ENCODE measurements at regions not wholly inside any gene's neighbourhood (a gene's known extent, or its start where the extent isn't known, plus 50 kb on each side); places are given as distances from the start of the nearest gene placed in this dataset.

GRCh38 chr6:168148231-168148849 lies 69.3 kb upstream of the FRMD1 start:
- Histone ChIP-seq H3K36me3 (no peaks in the 10 kb centered on the region), H3K27me3 (peaks cover 0 to 12% of the 10 kb centered on the region in 2 donors), H3K4me3 (no peak overlapping the region), H3K9me3 (no peaks in the 10 kb centered on the region), H3K27ac (no peak overlapping the region), H3K4me1 (peaks cover 0 to 4% (median 0%) of the 10 kb centered on the region in 4 donors)
- intact Hi-C loops (cut with DNase I; ENCODE audit: low total_unique reads), result no loop called here
- no peak for DNase-seq
- no peak for TF ChIP-seq CTCF (IDR thresholded peaks at IDR 0.05)

GRCh38 chr6:168147205-168147738 lies 68.3 kb upstream of the FRMD1 start:
- no peak for TF ChIP-seq CTCF (IDR thresholded peaks at IDR 0.05)
- intact Hi-C loops (cut with DNase I; ENCODE audit: low total_unique reads), result no loop called here
- Histone ChIP-seq H3K27ac (no peak overlapping the region), H3K9me3 (no peaks in the 10 kb centered on the region), H3K4me1 (peaks cover 0 to 4% (median 0%) of the 10 kb centered on the region in 4 donors), H3K36me3 (no peaks in the 10 kb centered on the region), H3K4me3 (no peak overlapping the region), H3K27me3 (peaks cover 0 to 12% of the 10 kb centered on the region in 2 donors)
- DNase-seq, result no peak

DNA sequence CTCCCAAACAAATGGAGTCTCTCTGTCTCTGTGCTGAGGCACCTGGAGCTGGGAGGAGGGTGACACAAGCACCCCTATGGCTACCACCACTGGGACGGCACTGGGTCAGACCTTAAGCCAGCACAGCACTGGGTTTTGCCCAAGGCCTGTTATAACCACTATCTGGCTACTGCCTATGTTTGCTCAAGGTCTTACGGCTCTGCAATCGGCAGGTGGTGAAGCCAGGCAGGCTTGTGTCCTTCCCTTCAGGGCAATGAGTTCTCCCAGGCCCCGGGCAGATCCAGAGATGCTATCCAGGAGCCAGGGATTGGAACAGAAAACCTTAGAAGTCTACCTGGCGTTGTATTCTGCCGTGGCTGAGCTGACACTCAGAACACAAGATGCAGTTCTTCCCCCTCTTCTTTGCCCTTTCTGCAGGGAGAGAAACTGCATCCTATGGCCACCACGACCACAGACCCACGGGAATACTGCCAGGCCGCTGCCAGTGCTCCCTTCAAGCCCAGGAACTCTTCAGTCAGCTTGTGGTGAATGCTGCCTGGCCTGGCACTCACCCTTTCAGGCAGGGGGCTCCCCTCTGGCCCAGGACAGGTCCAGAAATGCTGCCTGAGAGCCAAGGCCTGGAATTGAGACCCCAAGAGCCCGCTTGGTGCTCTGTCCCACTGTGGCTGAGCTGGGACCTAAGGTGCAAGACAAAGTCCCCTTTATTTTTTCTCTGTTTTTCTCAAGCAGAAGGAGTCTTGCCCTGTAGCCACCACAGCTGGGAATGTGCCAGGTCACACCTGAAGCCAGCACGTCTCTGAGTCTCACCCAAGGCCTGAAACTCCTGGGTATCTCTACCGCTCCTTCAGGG lies 67.0 kb upstream of the FRMD1 start:
- Histone ChIP-seq H3K4me1 (no peaks in the 10 kb centered on the region), H3K27ac (no peak overlapping the region), H3K36me3 (no peaks in the 10 kb centered on the region), H3K9me3 (no peaks in the 10 kb centered on the region), H3K27me3 (peaks cover 0 to 12% of the 10 kb centered on the region in 2 donors), H3K4me3 (no peak overlapping the region)
- DNase-seq, result peak in 1 of 2 donors; percentile 54
- TF ChIP-seq CTCF (IDR thresholded peaks at IDR 0.05), result no peak
- intact Hi-C loops (cut with DNase I; ENCODE audit: low total_unique reads), result no loop called here

DNA sequence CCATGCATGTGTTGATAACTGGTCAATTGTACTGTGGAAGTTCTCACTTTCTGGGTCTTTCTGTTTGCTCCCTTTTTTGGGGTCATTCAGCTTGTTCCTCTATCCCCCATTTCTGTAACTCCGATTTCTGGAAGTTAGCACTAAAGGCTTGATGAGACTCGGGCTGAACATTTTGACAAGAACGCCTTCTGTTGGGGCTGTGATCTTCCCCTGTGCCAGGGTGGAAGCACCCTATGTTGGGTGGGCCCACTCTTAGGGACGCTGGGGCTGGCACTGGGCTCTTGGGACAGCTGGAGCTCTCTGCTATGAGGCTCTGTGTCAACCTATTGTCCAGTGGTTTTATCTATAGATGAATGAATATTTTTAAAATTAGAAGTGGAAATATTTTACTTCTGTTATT lies 60.1 kb upstream of the FRMD1 start:
- H3K9me3 ChIP-seq, result no peaks in the 10 kb centered on the region

GRCh38 chr6:168138436-168138835 lies 59.4 kb upstream of the FRMD1 start:
- Histone ChIP-seq H3K27ac (no peak overlapping the region), H3K36me3 (no peaks in the 10 kb centered on the region), H3K27me3 (no peaks in the 10 kb centered on the region), H3K9me3 (no peaks in the 10 kb centered on the region), H3K4me1 (peaks cover 0 to 4% (median 2%) of the 10 kb centered on the region in 4 donors), H3K4me3 (no peak overlapping the region)
- intact Hi-C loops (cut with DNase I; ENCODE audit: low total_unique reads), result no loop called here
- no peak for TF ChIP-seq CTCF (IDR thresholded peaks at IDR 0.05)
- DNase-seq, result no peak

More for the DNA sequence above, 60.1 kb upstream of the FRMD1 start:
- no peak for DNase-seq
- H3K36me3 ChIP-seq, result no peaks in the 10 kb centered on the region
- TF ChIP-seq CTCF (IDR thresholded peaks at IDR 0.05), result no peak
- no peak overlapping the region for H3K4me3 ChIP-seq
- intact Hi-C loops (cut with DNase I; ENCODE audit: low total_unique reads), result no loop called here
- no peak overlapping the region for H3K27ac ChIP-seq
- H3K4me1 ChIP-seq, result no peaks in the 10 kb centered on the region
- no peaks in the 10 kb centered on the region for H3K27me3 ChIP-seq
